ENCODE measurements at regions not wholly inside any gene's neighbourhood (a gene's known extent, or its start where the extent isn't known, plus 50 kb on each side); places are given as distances from the start of the nearest gene placed in this dataset.

DNA sequence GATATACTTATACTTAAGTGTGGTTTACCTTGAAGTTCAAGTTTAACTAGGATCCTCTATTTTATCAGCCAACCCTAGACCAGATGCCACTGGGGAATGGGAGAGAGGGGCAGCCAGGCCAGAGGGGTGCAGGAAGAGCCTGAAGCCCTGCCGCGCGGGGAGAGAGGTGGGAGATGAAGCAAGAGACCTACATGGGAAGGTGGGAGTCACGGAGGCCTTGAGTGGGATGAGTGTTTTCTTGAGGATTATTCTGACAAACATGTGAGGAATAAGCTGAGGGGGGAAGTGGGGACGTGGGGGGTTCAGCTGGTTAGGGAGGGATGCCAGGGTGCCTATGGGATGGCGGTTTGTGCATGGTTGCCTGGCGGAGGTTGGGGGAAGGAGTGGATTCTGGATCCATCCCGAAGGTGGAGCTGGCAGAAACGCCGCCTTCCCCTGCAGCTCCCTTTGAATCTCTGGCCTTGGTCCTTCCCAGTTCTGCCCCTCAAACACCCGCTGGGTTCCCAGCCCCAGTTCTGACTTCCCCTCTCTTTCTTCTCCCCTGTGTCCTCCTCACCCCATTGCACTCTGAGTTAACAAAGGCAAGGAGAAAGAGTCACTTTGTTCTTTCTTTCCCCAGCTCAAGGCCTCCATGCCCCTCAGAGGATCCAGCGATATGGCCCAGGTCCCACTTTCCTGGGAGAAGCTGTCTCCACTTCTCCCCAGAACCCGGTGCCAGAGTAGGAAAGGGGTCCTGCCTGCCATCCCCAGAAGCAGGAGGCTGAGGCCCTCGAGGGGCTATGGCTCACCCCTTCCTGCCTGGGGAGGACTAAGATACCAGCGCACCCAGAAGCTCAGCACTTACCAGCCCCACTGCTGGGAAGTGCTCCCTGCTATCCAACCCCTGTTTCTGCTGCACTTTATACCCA is 274.2 kb downstream of the UACA start:
- no peak for ATAC-seq

DNA sequence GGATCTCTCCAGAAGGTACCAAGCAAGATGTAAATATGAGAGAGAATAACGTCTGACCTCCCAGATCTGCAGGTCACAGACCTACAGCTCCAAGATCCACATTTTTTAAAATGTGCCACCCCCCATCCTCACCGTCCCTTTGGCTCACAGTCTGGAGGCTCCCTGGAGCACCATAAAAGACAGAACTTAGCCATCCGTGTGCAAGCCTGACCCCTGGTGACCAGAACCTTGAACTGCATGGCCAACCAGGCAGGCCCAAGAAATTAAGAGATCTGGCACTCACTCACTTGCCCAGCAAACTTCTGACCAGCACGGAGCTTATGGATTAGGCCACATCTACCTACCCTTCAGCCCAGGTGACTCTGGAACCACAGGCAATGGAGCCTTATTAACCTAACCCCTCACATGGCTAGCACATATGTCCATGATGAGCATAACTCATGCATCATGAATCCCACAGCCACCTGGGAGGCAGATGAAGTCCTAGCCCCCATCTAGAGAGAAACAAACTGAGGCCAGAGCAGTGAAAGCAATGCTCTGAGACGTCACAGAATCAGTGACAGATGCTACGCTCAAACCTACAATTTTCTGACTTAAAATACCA is 275.3 kb downstream of the UACA start:
- ATAC-seq = no peak

DNA sequence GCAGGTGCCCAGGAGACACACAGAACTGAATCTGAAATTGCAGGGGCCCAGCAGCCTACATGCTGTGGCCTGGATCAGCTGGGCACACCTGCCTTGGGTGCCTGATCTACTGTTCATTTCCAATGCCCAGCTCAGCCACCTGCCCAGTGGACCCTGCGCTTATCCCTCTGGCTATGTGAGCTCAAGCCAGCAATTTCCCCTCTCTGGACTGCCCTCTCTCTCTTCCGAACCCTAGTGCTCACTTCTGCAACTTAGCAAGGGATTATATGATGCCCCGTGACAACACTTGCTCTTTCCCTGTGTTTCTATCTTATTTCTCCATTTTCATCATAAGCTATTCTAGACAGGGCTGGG is 276.0 kb downstream of the UACA start:
- no peak for ATAC-seq

DNA sequence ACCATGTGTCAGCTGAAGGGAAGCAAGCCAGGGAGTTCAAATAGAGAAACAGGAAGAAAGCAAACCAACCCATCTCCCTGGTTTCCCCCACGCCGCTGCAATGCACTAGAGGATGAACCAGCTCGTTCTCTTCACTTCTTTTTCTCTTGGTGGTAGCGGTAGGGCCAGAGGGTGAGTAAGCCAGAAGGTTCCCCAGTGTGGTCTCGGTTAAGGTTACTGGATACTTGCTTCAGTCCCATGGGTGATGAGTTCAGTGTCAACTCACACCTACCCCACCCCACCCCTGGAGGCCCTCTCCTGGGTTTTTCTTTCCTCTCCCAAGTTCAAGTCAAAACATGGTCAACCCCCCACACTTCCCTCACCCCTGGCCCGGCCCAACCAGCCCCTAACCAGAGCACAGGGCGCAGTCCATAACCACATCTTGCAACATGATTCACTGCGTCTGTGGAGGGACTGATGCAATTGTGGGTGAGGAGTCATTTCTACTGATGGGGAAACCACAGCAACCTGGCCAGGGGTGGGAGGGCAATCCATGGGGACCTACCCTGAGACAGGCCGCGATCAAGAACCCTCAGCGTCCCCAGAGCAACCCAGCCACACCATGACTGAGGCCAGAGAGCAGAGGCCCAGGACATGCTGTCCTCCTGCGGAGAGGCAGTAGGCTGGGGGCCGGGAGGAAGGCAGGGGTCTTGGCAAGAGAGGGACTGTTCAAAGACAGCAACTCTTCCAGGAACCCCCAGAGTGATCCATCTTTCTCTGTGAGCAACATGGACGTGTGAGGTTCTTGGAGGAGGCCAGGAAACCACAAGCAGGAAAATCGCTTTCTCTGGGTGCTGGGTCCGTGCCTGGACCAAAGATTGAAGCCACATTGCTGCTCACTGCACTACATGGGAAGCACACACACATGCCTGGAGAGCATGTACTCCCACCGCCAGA is 276.6 kb downstream of the UACA start:
- ATAC-seq = peak; percentile 76 to 77

DNA sequence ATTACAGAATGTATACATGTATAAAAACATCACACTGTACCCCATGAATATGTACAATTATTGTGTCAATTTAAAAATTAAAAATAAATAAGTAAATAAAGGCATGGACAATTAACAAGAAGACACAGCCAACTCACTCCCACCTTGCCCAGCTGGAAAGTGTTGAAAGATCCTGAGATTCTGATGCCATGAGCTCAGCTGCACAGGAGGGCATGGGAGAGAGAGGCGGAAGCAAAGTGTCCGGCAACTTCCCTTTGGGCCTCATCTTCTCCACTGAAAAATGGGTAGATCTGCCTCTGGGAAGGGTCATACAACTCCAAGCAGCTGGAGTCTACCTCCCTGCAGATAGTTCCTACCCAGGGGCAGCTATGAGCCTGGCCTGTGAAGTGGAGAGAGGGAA is 277.3 kb downstream of the UACA start:
- ATAC-seq = no peak

DNA sequence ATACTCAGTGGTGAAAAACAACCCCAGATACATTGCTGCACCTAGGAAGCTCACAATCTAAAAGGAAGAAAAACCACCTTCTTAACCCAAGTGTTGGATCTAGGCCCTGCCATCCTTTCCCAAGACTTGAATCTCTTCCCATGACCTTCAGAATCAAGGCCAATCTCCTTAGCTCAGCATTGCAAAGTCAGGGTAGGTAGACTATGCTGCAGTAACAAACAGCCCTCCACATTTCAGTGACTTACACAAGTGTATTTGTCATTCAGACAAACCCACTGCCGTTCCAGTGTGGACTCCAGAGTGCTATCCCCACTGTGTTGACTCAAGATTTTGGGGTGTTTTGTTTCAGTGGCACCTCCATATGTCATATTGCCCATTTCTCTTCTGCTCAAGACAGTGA is 278.4 kb downstream of the UACA start:
- no peak for ATAC-seq

DNA sequence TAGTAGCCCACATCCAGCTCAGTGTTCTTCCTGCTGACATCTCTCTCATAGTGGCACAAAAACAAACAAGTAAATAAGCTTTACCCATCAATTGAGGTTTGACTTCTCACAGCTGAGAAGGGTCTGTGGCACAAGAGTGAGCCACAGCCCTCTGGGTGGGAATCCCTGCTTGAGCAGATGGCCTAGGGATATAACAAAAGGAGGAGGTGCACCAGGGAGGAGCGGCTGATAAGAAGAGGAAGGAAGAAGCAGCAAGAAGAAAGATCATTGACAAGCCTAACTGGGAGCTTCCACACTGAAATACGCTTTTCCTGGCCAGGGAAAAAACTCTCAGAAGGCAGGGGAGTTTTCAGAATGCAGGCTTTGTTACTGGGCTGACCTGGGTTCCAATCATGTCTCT is 279.8 kb downstream of the UACA start:
- no peak for ATAC-seq

DNA sequence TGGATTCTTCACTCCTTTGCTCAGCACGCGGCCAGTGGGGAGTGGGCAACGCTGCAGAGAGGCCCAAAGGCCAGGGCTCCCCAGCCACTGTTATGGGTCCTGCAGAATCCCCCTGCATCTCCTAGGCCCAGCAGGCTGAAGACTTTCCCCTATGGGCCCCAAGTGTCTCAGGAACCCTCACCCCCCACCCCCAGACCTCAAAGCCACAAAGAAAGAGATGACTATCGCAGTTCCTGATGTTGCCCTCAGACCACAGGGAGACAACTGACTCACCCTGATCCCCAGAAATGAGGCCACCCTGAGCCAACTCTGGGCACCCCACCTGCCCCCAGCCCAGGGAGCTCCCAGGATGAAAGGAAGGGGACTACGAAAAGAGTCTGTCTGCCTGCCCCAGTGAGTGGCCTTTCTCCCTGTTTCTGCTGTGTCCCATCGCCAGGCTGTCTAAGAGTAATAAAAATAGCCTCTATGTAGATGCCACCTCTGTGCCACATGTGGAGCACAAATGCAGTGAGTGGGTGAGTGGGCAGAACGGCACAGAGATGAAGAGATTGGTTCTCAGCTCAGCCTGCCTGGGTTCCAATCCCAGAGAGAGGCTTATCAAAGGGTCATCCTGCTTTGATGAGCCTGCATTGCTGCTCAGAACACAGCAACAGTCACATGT is 283.0 kb downstream of the UACA start:
- ATAC-seq = peak; percentile 71 to 89

DNA sequence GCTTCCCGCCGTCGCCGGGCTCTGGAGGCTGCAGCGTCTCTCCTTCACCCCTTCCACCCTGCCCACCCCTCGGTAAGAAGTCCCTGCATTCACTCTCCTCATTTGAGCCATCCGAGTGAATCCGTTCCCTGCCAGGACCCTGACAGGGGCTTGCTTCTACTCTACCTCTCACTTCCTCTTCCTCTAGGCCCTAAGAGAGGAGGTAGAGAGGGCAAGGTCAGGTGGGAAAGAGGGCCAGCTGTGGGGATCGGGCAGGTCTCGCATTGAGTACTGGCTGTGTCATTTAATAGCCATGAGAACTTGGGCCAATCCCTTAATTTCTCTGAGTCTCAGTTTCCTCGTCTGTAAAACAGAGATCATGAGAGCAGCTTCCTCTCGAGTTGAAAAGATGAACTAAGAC is 283.6 kb downstream of the UACA start:
- ATAC-seq = no peak

DNA sequence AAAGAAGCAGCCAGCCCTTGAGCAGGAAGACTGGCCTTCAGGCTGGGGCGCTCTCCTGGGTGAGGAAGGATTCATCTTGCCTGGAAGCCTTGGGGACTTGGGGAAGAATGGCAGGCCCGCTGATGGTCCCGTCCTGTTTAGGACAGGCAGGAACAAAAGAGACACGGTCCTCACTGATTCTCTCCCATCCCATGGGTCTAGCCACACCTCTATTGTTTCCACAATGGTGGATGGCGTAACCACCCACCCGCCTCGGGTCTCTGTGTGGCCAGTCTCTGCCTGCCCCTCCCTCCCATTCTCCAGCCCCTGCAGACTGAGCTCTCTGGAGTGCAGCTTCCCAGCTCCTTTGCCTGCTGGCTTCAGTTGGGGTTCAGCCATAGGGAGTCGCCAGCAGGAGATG is 284.3 kb downstream of the UACA start:
- peak in 1 of 2 donors; percentile 3 for ATAC-seq

DNA sequence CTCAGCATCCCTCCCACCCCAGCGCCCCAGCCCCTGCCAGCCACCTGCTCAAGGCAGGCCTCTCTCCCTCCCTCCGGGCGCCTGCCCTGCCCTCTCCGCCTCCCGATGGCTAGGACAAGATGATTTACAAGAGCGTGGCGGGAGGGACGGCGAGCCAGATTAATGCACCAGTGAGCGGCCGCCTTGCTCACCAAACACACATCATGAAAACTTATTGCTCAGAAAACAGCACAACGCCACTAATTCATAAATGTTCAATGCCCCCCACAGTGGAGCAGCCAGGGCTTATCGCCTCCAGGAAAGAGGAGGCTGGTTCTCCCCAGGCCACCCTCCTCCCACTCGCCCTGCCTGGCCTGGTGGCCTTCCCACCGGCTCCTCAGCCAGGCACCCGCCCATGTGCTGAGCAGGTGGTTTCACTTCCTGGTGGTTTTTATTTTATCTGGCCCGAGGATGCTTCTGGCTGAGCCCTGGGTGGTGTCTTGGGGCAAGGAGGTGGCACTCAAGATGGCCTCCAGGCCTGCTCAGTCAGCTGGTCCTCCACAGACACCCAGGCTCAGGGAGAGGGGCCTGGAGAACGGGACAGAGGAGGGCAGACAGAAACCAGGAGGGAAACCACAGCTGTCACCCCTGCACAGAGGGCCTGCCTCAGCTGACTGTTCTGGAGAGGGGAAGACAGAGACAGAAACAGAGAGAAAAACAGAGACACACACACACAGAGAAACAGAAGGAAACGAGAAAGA is 284.9 kb downstream of the UACA start:
- ATAC-seq = peak in 1 of 2 donors; percentile 10

DNA sequence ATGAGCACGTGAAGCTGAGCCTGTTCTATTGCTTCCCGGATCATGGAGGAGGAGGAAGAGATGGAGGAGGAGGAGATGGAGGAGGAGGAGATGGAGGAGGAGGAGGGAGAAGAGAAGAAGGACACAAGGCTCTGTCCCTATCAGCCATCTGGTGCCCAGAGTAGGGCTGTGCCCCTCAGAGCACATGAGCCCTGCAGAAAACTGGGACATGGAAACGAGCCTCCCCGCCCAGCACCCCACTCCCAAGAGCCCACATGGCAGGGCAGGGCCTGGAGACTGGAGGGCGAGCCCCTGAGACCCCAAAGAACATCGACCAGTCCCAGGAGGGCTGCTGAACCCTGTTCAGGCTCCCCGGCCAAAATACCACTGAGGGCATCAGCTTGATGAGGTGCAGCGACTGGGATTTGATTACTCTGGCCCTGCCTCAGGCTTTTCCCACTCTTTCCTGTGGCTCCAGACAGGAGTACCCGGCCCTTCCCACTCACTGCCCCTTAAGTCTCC is 285.6 kb downstream of the UACA start:
- ATAC-seq = no peak

DNA sequence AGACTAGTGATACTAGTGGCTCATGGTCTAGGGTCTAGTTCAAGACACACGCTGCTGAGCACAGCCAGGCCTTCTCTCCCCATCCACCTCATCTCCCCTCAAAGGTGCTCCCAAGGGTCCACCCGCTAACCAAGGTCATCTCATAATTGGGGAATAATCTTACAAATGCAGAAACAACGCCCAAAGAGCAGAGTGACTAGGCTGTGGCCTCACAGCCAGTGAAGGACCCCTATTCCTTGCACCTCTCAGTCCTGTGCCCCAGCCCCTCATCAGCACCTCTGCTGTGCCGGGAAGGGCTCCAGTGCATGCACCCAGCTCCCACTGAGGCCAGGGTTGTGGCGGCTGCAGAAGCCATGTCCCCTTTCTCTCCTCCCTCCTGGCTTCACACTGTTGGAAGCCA is 286.9 kb downstream of the UACA start:
- no peak for ATAC-seq

DNA sequence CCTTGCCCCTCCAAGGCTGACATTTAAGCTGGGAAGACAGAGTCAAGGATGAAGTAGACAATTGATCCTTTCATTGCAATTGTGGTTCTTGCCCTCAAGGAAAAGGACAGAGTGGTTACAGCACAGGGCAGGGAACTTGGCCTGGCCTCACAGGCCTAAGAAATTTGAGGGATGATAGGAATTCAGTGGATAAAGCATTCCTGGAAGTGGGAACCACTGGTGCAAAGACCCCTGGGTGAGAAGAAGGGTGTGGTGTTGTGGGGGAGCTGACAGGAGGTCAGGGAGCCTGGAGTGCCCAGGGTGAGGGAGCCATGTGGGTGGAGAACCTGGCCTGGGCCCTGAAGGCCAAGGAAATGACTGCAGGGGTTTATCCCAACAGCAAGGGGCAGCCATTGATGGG is 287.4 kb downstream of the UACA start:
- ATAC-seq = no peak

DNA sequence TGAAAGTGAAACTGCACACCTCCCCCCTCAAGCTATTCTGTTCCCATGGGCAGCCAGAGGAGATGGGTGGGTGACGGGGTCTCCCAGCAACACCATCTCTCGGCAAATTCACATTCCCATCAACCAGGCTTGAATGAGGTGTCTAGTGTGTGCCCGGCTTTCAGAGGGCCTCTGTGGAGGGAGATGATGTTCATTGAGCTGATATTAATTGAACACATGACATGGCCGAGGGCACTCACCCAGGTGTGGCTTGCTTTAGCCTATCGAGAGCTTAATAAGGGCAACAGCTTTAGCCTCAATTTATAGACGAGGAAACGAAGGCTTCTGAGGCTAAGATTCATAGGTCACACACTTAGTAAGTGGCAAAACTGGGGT is 288.0 kb downstream of the UACA start:
- ATAC-seq = no peak

DNA sequence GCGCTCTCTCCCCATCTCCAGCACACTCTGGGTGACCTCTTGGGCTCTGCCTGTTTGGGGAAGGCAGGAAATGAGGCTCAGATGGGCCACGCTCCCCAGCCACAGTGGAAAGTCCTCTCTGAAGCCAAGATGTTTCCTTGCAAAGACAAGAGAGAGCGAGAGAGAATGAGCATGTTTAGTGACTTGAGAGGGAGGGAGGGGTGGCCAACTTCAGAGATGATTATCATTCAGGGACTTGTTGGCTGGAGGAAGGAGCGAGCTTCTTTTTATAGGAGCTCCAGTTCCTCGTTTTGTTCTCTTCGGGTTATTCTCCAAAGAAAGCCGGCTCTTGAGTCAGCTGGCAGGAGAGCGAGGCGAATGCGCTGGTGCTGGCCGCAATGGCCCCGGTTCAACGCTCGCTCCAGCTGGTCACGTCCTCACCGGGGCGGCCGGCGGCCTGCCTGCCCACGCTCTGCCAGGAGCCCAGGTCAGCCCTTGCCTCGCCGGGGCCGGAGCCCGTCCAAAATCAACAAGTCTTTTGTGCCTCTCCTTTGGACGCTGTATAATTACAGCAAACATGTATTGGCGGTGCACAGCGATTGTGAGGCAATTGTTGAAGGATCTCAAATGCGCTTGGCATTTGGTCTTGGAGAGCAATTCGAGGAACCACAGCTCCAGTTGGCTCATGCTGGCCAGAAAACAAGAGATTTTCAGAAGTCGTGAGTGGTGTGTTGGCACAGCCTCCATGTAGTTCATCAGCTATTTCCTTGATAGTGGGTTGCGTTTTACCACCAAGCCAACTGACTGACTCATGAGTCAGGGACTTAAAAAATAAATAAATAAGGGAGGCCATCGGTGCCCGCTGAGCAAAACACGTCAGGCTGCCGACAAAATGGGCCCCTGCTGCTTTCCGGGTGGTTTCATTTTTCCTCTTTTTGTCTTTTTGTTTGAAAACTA is 288.6 kb downstream of the UACA start:
- peak in 1 of 2 donors; percentile 55 for ATAC-seq

DNA sequence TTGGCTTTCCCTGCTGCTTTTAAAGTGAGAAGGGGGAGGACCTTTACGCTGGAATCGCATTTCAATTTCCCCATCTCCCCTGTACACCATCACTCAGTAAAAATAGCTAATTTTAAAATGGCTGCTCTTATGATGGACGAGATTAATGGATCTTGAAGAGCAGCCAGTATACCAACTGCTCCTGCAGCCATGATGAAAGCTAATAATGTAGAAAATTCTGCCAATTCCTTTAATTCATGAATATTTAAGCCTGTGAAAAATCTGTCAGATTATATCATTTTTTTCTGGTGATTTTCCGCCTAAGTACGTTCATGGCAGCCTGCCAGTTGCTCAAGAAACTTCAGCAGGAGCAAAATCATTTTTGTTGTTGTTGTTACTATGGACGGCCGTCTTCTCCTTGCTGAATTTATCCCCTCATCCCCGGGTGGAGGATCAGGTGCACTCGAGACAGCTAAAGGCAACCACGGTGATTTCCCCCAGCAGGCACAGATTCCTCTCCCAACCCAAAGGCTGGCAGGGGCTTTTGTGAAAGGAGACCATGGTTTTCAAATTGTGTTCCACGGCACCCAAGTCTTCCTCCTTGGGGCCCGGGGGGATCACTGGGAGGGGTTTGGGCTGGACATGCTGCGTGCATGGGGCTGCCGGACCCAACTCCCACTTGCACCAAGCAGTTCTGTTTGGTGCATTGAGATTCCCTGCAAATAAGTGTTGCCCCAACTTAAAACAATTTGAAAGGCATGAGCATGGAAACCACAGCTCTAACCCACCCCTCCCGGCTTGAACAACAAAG is 289.6 kb downstream of the UACA start:
- ATAC-seq = no peak

DNA sequence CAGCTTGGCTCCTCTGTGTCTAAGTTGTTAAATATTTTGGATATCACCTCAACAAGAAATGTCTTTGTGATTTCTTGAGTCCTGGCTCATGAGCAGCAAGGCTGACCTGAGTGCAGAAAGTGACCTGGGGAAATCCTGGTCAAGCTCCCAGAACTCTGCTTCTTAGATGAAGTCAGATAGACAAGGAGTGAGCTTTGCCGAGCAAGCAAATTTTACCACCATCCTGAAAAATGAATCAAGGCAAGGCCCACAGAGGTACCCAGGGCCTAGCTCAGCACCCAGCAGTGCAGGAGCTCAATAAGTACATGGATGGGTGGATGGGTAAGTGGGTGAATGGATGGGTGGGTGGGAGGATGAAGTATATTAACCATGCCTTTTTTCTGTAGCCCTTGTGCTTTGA is 291.8 kb downstream of the UACA start:
- ATAC-seq = no peak

DNA sequence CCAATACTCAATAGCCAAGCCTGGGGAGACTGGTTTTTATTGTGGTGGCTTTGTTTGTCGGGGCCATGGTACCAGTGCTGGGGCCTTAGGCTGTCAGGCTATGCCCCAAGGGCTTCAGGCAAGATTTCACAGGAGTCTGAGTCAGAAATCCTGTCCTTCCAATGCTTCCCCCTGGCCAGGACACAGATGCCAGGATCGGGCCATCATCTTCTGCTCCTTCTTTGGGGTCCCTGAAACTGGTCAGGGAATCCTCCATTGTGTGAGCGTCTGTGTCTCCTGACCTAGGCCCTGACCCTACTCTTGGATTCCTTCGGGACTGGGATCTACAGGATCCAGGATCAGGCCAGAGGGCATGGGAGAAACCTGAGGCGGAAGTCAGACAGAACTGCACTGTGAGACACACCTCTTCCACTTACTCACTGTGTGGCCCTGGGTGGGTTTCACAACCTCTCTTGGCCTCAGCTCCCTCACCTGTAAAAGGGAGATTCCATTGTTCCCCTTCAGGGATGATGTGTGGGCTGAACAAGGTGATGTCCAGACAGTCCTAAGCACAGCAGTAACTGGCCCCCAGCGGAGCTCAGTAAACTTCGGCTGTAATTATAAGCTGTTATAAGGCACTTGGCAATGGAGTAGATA is 292.7 kb downstream of the UACA start:
- no peak for ATAC-seq
